ENCODE measurements at regions not wholly inside any gene's neighbourhood (a gene's known extent, or its start where the extent isn't known, plus 50 kb on each side); places are given as distances from the start of the nearest gene placed in this dataset.

- no peak for DNase-seq
Measured at GRCh38 chr10:57864765-57865680, 402.7 kb downstream of the IPMK start.

GRCh38 chr10:57849691-57850357, 417.9 kb downstream of the IPMK start:
- no peak for DNase-seq

DNA sequence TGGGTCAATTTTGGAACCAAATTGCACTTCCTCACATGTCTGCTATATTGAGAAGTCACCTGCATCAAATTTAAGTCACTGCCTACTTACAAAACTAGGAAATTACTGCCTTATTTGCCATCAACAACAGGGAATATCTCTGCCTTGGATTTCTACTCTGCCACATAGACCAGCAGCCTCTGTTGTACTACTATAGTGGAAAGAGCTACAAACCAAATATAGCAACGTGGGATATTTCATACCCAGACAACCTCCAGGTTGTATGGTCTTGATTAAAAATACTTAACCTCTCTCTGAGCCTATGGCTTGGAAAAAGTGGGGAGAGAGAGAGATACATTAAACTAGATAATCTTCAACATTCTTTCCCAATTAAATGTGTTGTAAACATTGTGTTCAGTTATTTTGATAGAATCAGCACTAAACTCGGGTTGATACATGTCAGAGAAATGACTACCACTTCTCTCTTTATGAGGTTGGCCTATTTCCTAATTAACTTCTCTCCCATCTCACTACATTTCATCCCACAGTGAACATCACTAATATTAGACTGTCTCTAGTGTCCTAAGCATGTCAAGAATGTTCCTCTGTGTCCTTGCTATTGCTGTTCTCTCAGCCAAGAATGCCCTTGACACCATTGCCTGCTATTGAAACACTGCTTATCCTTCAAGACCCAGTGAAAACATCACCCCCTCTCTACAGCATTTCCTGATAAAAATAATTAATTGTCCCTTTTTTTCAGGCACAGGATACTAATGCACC, 421.2 kb downstream of the IPMK start:
- no peak for DNase-seq

GRCh38 chr10:57844387-57844998, 423.2 kb downstream of the IPMK start:
- no peak for DNase-seq

DNA sequence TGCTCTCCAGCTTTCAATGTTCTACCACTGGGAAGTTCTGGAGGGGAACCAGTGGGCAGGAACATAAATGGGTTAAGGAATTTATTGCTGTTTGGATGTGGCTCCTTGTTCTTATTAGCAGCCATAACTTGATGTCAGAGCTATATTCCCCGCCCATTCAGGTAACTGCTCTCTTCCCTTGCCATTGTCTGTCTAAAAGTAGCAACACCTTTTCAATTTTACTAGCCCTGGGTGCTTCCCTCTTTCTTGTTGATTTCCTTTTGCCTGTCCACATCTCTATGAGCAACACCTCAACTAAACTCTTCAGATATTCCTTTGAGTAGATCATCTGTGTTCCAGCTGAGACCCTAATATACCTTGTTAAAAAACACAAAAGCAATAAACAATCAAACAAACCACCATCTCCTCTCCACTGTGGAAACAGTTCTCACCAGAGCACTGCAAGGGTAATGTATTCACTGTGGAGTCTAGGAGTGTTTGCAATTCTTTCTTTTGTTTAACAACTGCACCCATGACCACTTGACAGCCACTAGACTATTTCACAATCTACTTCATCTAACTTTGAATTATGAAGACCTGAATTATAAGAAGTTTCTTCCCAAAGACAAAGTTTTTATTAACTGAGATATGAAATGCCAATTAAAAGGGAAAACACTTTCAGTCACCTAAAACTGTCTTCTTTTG, 436.7 kb downstream of the IPMK start:
- DNase-seq, result no peak

- no peak for DNase-seq
Measured at GRCh38 chr10:57825015-57825414, 442.7 kb downstream of the IPMK start.

- DNase-seq, result no peak
Measured at GRCh38 chr10:57823398-57823797, 444.3 kb downstream of the IPMK start.

DNA sequence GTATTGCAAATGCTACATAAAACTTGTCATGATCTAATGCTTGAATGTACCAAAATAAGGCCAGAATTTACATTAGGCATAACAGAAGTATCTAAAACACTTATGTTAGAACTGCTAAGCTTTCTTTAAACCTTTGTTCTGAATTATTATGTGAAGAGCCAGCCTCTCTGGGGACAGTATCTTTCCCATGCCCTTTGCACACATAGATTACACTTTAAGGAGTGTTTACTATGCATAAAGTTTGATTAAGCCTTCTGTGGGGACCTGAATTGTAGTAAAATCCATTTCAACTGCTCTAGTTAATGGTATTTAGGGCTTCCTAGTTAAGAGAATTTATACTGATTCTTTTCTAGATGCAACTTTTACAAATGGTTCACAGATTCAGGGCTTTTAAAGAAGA, 444.7 kb downstream of the IPMK start:
- DNase-seq, result no peak

GRCh38 chr10:57818522-57818921, 449.2 kb downstream of the IPMK start:
- no peak for DNase-seq

DNA sequence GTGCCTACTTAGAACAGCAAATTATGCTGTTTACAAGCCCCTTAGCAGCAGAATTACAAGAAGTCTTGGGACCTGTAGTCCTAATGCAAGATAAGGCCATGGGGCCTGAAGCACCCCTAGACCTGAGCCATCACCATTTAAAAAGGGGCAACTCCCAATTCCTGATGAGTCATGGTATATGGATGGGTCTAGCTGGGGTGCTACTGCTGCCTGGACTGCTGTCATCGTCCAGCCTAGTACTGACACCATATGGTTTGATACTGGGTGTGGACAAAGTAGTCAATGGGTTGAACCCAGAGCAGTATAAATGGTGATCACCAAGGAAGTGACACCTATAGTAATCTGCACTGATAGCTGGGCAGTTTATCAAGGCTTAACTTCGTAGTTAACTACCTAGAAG, 450.0 kb downstream of the IPMK start:
- DNase-seq, result no peak

DNA sequence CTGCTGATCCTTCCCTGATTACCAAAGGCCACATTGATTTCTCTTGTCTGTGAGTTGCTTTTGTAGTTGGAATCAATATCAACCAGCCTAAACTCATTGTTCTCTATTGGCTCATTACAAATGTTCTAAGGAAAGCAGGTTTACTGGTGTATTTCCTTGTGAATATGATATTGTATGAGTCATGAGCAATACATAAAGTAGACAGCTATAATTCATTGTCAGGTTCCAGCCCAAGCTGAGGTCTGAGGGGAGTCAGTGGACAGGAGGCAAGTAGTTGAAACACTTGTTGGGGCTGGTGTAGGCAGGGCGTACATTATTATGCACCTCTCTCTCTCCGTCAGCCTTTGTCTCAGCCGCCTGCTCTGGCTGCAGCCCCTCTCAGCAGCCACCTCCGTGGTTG, 451.7 kb downstream of the IPMK start:
- DNase-seq, result no peak

GRCh38 chr10:57809961-57810360, 457.7 kb downstream of the IPMK start:
- DNase-seq, result no peak

GRCh38 chr10:57807906-57808305, 459.8 kb downstream of the IPMK start:
- DNase-seq, result no peak

GRCh38 chr10:57806675-57807074, 461.0 kb downstream of the IPMK start:
- no peak for DNase-seq

DNA sequence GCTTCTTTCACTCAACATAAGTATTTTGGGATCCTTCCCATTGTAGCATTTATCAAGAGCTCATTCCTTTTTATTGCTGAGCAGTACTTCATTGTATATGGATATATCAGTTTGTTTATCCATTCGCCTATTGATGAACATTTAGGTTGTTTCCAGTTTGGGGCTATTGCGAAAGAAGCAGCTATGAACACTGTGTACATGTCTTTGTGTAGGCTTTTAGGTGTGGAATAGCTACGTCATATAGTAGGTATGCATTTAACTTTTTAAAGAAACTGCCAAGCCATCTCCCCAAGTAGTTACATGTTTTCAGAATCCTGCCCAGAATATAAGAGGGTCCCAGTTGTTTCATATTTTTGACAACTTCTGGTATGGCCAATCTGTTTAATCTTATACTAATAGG, 468.1 kb downstream of the IPMK start:
- DNase-seq, result no peak

- no peak for DNase-seq
Measured at GRCh38 chr10:57798830-57799229, 468.9 kb downstream of the IPMK start.

DNA sequence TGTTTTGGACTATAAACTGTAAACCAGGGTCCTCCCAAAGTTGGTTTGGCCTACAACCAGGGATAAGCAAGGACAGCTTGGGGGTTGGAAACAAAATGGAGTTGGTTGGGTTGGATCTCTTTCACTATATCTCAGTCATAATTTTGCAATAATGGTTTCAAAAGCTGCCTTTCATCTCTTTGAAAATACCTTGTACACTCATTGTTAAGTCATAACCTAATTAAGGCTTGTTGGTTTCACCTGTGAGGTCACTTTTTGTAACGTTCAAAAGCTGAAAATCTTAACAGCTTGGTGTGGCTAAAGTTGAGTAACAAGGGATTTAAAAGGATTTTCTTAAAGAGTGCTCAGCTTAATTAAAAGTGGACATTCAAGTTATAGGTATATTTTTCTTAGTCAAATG, 476.1 kb downstream of the IPMK start:
- no peak for DNase-seq

GRCh38 chr10:57790703-57791102, 477.0 kb downstream of the IPMK start:
- DNase-seq, result no peak

GRCh38 chr10:57788117-57788516, 479.6 kb downstream of the IPMK start:
- DNase-seq, result no peak

DNA sequence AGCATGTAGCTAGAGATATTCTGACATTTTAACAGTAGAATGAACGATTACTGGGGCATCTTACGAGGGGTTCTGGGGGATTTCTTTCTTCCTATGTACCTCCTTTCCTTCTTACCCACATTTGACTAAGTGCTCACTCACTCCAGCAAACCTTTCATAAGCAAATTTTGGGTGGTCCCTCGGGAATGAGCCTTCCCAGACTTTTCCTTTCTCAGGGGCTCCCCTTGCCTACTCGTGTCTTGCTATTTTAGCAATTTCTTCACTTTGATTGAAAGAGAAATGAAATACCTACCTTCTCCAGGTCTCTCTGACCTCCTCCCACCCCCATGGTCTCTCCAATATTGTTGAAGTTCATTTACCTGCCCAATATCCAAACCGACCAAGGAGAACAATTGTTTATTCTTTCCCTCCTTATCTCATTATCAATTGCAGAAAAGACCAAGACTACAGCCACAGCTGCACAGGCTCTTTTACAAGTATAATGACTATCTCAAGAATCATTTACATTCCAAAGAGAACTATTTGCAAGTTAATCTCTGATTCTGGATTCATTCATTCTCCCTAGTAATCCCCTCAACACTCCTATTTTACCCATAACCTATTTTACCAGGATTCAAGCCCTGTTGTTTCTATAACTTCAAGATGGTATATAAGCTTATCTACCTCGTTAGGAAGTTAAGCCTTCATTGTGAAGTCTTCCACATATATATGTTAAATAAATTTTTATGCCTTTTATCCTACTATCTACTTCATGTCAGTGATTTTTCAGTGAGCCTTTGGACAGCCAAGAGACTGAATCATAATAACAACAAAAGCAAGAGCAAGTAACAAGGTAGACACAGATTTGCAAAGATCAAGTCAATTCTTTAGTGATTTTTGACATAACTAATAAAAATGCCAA, 480.6 kb downstream of the IPMK start:
- DNase-seq, result no peak

DNA sequence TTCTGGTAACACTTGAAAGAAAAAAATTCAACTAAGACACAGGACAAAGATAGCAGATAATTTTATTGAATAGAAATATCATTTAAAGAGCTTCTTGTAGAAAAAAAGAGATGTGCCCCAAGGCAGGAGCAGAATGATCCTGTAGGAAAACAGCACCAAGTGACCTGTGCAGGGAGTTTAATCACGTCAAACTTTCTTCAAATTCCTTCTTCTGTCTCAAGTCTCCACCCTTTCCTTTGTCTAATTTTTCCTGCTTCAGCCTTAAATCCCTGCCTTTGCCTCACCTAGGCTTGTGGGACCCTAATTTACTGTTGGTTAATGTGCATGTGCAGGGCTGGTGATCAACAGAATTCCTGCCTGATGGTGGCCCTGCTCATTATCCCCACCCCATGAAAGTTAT, 481.4 kb downstream of the IPMK start:
- DNase-seq, result no peak

- no peak for DNase-seq
Measured at GRCh38 chr10:57785546-57785945, 482.1 kb downstream of the IPMK start.

Data from NCI-H446 (cell line).